GM10248 (cell line): ENCODE measurements at regions not wholly inside any gene's neighbourhood (a gene's known extent, or its start where the extent isn't known, plus 50 kb on each side); places are given as distances from the start of the nearest gene placed in this dataset.
"Not testable (repeated sequence)": the region's sequence is repeated elsewhere in the genome, so short reads cannot be mapped to it uniquely, and the experiment has no call there.

Experiments
- CTCF ChIA-PET: fragments of 300-600 bp; sonication (Branson Sonifier 250); formaldehyde crosslinking; extraction: SDS; loops from one replicate; lab custom pipeline; 2021; ENCODE audit warnings: antibody characterized with exemption; lab: Yijun Ruan, JAX
- POLR2A ChIA-PET: fragments of 350-650 bp; sonication (Branson Sonifier 250); formaldehyde crosslinking; extraction: SDS; loops from one replicate; lab custom pipeline; 2020; ENCODE audit warnings: antibody characterized with exemption; lab: Yijun Ruan, JAX
- DNase-seq: peaks from one replicate; pipeline ENCODE4 v3.0.0; 2012; ENCODE audit errors: extremely low spot score
- CTCF ChIP-seq: IDR thresholded peaks from 2 replicates; pipeline ENCODE4 v1.5.1; 2012; ENCODE audit warnings: mild to moderate bottlenecking, low read depth; ENCODE audit errors: extremely low read depth, missing control alignments, control extremely low read depth

GRCh38 chrX:3951859-3952258 lies 238.4 kb upstream of the PRKX start:
- no peak for TF ChIP-seq CTCF
- no peak for DNase-seq
- ChIA-PET POLR2A (no interaction called here), CTCF (interaction anchor here (1.5 kb wide), 1 partner anchor 11 kb away, joined by 6 read pairs; no protein-coding TSS in a partner anchor)

- POLR2A ChIA-PET, result no interaction called here
- CTCF ChIA-PET, result interaction anchor here (1.0 kb wide), 1 partner anchor 12 kb away, joined by 4 read pairs; no protein-coding TSS in a partner anchor
- TF ChIP-seq CTCF, result no peak
- no peak for DNase-seq
These were observed 236.9 kb upstream of the PRKX start for GRCh38 chrX:3950373-3950772.

DNA sequence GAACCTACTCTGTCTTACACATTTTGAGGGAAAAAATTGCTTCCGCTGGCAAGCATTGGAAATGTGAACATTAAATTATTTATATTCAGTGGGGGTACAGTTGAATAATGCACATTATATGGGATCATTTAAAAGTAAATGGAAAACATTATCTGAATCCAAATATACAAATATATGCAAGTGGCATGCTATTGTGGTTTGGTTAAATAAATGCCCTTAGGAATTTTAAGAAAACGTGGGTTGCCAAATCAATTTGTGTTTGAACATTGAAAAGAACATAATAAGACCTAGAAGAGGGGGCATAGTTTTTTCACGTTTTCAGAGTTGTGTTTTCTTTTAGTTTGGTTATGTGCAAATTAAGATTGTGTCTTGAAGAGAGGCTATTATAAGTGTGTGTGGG lies 230.5 kb upstream of the PRKX start:
- TF ChIP-seq CTCF, result no peak
- DNase-seq, result no peak
- ChIA-PET CTCF (no interaction called here), POLR2A (no interaction called here)

DNA sequence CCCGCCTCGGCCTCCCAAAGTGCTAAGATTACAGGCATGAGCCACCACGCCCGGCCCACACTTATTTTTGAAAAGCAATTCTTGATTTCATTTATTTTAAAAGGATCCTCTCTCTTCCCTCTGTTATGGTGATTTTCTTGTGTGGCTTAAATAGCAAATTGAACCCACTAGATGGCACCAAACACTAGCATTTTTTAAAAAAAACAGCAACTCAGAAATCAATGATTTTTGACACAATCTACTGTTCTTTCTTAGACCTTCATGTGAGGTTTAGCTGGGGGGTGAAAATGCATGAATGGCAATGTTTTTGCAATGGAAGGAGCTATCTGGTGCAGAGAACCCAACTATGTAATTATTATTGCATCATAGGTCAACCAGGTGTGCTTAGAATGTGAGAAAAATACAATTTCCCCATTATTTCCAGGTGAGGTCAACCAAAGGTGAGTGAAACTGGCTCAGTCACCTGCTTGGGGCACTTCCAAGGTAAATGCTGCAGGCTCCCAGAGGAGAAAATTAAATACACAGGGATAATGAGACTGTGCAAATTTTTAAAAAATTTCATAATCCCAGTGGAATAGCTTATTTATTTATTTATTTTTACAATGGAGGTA lies 226.7 kb upstream of the PRKX start:
- ChIA-PET POLR2A (no interaction called here), CTCF (interaction anchor here (1.2 to 1.5 kb wide), 2 partner anchors 14 to 223 kb away, joined by 3 to 4 read pairs; no protein-coding TSS in a partner anchor)
- peak; percentile 28 for DNase-seq
- TF ChIP-seq CTCF, result peak; percentile 42

DNA sequence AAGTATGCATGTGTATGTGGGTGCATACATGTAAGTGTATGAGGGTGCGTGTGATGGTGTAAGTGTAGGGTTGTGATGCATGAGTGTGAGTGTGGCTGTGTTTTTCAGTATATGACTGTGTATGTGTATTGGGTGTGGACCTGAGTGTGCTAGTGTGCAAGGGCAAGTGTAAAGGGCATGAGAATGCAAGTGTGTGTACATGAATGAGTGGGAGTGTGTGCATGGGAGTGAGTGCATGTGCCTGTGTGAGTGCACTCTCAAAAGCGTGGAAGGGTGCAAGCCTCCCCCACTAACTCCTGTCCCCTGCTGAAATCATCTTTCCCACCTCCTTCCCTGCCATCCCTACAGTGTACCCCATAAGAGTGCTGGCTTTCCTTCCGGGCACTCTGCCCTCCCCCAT lies 225.1 kb upstream of the PRKX start:
- ChIA-PET CTCF (no interaction called here), POLR2A (no interaction called here)
- no peak for TF ChIP-seq CTCF
- no peak for DNase-seq

DNA sequence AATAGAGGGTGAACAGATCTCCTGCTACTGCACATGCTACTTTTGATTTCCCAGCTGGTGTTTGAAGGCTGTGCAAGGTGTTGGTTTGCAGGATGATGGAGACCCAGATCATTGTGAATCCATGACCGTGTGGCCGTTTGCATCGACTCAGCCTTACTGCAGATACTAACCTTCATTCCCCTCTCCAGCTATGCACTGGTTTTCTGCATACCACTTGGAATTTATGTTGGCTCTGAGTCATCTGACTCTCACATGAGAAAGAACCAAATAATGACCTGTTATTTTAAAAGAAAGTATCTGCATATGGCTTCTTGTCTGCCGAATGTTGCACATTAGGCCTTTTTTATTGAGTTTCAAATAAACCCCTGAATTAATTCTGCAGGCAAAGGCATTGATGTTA lies 221.7 kb upstream of the PRKX start:
- DNase-seq, POLR2A ChIA-PET: not testable (repeated sequence)

DNA sequence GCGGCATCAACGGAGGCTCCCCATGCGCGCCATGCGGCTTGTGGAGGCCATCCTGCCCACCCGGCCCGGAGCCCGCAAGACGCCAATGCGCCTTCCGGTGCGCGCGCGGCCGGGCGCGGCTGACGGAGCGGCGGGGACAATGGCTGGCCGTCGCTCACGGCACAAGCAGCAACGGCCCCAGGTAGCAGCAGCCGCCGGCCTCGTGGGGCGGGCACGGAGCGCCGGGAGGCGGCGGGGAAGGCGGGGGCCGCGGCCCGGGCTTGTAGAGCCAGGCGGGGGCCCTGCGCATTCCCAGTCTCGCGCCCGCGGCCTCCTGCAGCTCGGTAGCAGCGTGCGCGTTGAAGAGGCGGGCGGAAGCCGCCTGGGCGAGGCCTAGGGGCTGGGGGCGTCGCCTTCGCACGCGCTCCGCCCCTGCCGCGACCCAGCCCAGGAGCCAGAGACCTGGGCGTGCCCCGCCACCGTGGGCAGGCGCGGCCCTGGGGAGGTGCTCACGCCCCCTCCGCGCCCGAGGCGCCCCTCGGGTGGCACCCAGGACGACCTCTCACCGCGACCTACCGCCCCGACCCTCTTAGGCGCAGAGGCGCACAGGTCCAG lies 207.1 kb upstream of the PRKX start:
- POLR2A ChIA-PET, CTCF ChIA-PET, DNase-seq: not testable (repeated sequence)

More for the DNA sequence above, 221.7 kb upstream of the PRKX start:
- CTCF ChIA-PET, result not testable (repeated sequence)

DNA sequence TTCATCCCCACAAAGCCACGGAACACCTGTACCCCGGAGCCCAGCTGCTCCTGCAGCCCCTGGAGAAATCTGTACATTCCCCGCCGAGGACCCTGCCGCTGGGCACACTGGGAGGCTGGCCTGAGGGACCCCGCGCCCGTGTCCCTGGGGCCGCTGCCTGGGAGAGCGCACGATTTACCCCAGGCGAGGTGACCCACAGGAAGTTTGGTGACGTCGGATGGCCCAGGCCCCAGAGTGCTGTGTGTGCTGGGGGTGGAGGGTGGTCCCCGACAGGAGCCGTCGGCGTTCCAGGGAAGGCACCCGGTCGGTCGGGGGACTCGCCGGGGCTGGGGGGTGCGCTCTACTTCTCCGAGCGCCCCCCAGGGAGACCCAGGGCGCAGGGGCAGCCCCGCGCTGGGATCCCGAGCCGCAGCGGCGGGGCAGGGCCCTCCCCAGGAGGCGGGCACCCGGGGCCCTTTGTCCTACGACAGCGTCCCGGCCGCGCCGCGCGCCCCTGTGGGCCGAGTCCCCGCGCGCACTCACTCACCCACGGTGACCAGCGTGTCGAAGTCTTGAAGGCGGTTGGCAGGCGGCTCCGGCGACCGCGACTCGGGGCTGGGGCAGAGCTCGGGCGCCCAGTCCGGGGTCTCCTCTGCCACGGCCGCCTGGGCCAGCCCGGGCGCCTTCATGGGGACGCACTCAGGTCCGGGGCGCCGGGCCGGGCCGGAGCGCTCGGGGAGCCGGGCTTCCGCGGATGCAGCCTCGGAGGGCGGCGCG lies 206.4 kb upstream of the PRKX start:
- DNase-seq, CTCF ChIA-PET, POLR2A ChIA-PET: not testable (repeated sequence)

- DNase-seq, CTCF ChIA-PET, POLR2A ChIA-PET: not testable (repeated sequence)
These were observed 201.4 kb upstream of the PRKX start for GRCh38 chrX:3914813-3915212.

- DNase-seq, POLR2A ChIA-PET, CTCF ChIA-PET: not testable (repeated sequence)
These were observed 200.6 kb upstream of the PRKX start for GRCh38 chrX:3914059-3914458.

DNA sequence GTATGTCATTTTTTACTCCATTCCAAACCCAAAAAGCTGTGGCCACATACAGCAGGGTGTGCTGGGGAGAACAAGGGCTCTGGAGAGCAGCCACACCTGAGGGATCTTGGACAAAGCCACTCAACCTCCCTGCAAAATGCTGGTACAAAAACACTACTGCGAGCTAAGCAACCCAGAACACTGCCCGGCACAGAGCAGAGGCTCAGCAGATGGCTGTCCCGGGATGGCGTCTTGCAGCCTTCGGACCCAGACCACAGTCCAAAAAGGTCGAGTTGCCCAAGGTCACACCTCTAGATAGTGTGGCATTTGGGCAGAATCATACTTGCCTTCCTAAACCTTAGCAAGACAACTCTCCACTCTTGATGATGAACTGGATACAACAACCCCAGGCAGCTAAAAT lies 197.6 kb upstream of the PRKX start:
- CTCF ChIA-PET, DNase-seq, POLR2A ChIA-PET: not testable (repeated sequence)
